HG03439 (cell line): ENCODE measurements at regions not wholly inside any gene's neighbourhood (a gene's known extent, or its start where the extent isn't known, plus 50 kb on each side); places are given as distances from the start of the nearest gene placed in this dataset.

ENCODE experiments used
- ATAC-seq: cut with Tn5 transposase; IDR thresholded peaks from one replicate; pipeline ENCODE4 v1.9.1; 2021; ENCODE audit warnings: mild to moderate bottlenecking, moderate library complexity; ENCODE audit not compliant: unreplicated experiment

DNA sequence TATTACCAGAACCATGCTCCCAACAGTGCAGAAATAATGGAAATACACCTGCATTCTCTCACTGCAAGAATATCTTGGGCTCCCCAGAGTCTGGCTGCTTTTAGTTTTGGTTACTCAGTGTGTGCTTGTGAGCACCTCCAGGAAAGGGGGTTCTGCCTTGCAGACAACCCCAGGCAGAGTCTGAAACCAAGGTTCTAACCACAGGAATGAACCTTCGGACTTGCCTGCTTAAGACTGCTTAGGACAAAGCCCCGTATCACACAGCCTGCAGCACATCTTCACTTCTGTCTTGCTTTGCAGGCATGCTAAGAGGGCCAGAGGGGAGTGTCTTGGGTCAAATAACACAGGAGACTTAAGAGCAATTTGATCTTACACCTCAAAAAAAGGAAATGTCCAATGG, 94.8 kb upstream of the SPATA31C2 start:
- ATAC-seq: no peak

DNA sequence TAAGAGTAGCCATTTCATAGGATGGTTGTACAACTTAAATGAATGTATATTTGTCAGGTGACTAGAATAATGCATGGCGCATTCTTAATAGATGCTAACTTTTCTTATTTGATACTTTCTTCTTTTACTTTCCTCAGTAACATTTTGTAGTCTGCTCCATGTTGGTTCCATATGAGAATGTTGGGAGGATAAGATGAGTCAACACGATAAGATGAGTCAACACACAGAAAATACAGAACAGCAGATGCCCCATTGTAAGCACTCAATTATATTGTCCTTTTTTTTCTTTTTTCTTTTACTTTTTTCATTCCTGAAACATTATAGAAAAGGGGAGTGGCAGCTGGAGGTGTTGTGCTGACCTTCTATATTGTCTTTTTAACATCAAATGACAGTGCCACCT, 92.3 kb upstream of the SPATA31C2 start:
- ATAC-seq: no peak

DNA sequence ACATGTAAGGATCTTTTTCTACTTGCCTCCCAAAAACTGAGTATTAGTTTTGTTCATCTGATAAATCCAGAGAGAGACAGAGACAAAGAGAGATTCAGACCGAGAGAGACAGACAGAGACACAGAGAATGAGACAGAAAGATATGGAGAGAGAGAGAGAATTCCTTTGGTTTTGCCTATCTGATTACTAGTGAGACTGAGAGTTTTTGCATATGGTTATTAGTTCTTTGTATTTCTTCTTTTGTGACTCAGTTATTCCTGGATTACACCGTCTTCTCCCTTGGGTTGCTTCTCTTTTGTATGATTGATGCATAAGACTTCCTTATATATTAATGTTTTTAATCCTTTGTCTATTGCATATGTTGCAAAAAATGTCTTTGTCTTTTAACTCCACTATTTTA, 91.2 kb upstream of the SPATA31C2 start:
- no peak for ATAC-seq

DNA sequence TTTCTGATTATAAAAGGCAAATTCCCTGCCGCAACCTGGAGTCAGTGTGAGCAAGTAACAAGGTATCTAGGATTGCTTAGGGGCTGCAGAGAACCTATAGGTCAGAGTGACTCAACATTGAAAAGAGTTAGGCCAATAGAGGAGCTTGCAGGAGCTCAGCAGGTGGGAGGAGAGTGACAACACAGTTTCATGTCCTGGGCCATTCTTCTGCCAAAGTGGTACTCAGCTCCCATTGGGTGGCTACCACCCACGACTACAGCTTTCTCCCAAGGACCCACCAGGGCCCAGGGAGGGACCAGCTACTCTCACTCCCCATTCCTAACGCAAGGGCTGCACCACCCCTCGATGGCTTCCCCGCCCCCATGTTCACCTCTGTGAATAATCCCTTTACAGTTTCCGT, 86.7 kb upstream of the SPATA31C2 start:
- no peak for ATAC-seq

DNA sequence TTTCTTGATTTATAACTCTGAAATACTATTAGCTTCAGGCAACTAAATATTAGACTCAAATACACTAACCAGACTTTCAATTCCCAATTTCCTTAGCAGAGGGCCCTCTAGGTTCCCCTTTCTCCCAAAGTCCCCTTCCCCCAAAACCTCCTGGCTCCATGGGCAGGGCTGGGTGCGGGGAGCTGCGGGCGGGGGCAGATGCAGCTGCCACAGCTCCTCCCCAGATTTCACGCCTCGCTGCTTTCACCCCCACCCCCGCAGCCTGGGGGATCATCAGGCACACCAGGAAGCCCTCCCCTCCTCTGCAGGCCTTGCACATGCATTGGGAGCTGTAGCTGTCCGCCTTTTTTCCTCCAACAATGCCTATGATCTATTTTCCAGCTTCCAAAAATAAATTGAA, 82.8 kb upstream of the SPATA31C2 start:
- ATAC-seq: no peak

DNA sequence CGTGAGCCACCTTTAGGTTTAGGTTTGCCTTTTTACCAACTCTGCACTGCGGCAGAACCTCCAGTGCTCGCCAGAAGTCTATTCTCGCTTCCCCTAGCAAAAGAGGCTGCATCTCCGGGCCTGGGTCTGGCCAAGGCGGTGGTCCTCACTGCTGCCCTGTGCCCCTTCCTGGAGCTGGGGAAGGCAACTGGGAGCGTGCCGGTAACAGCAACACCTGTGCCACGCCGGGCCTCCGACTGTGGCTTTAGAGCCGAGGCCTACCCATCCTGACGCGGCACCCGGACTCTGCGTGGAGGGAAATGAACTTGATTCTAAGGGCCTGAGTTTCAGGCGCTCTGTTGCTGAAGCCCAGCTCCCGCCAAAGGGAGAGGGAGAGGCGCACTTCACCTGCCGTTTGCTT, 82.4 kb upstream of the SPATA31C2 start:
- ATAC-seq: no peak

DNA sequence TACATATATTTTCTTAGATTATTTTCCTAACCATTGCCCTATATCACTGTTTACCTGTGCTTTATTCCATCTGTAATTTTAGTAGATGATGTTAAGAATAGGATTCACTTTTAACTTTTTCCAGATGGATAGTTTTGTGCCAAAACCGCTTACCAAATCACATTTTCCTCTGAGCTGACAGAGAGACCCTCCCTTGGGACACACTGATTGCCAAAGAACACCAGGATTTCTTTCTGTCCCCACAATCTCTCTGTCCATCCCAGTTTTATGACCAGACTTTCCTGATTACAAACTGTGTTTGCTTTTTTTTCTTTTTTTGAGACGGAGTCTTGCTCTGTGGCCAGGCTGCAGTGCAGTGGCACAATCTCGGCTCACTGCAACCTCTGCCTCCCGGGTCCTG, 81.3 kb upstream of the SPATA31C2 start:
- ATAC-seq: no peak

DNA sequence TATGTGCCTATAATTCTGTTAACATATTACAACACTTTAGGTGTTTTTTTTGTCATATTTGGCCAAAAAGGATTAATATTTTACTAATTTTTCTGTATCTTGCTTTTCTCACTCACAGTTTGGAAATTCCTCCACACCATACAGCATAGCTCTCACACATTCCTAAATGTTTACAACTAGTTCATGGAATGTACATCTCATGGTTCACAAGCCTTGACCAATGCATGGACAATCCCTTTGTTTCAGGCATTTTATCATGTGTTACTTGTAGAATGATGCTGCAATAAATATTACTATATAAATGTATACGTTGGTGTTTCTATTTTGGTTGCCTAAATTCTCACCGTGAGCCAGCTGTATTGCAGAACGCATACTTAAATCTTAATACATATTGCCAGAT, 80.5 kb upstream of the SPATA31C2 start:
- no peak for ATAC-seq

DNA sequence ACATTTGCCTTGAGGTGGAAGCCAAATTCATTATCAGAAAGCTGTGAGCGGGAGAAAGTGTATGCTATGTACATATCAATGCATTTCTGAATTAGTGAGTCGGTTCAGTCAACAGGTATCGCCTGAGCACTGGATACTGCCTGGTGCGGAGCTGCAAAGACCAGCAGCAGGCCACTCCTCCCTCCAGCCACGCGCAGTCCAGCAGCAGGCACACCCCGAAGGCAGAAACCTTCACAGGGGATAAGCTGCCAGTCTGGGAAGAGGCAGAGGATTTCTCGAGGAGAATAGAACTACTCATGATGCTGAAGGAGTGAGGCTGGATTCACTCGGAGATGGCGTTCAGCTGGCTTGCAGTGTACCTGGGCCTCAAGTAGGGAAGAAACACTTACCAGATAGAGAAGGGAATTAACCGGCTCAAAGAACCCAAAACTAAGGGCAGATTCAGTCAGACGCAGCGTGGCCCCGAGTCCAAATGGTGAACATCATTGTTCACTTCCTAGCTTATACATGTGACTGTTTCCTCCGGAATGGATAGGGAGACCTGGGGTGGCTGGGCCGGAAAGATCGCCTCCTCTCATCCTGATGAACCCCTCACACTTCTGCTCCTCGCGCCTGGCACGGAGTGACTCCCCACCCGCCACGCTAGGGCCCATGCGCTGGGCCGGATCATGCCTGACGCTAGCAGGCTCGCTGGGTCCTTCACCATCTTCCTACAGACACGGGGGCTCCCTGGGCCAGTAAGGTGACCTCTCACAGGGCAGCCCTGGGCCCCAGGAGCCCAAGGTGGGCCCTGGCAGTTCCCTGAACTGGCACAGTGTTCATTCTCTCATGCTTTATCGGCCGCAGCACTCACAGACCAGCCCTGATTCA, 78.1 kb upstream of the SPATA31C2 start:
- no peak for ATAC-seq

DNA sequence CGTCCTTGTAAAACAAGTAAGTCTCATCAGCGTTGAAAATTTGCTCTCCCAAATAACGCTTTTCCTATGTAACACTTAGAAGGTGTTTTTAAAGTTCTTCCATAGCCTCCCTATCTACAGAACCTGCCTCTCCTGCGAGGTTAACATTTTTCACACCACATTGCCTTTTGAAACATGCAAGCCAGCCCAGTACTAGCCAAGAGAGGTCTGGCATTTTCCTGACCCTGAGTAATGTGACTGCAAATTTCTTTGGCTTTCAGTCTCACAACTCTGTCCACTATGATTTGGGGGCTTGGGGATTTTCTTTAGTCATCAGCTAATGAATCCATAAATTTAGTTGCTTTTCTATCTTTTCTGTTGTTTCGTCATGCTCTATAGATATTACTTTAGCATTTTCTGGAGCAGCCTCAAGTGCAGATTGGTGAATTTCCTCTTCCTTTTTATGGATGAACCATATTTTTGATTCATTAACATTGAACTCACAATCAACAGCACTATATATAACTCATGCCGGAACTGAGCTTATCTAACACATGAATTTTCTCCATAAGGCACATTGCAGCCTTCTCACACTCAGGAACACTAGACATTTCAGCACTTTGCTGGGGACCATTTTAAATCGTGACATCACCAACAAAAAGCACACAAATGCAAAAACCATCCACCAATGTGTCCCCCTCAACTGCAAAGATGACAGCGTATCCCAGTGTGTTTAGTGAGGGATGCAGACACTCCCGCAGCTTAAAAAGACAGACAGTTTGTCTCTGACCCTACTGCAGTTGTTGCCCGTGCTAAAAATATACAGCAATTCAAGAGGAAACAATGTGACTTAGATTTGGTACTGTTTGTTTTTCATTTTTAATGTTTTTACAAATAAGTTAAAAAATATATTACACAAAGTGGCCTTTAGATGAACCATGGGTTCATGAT, 77.2 kb upstream of the SPATA31C2 start:
- ATAC-seq: no peak

DNA sequence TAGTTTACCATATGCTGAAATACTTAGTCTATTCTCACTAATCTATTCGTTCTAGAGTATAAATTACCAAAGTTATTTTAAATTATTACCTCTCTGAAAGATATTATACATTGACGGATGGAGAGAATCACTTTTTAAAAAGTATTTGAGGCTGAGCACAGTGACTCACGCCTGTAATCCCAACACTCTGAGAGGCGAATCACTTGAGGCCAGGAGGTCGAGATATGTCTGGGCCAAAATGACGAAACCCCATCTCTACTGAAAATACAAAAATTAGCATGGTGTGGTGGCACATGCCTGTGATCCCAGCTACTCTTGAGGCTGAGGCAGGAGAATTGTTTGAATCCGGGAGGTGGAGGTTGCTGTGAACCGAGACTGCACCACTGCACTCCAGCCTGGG, 64.0 kb upstream of the SPATA31C2 start:
- ATAC-seq: no peak

DNA sequence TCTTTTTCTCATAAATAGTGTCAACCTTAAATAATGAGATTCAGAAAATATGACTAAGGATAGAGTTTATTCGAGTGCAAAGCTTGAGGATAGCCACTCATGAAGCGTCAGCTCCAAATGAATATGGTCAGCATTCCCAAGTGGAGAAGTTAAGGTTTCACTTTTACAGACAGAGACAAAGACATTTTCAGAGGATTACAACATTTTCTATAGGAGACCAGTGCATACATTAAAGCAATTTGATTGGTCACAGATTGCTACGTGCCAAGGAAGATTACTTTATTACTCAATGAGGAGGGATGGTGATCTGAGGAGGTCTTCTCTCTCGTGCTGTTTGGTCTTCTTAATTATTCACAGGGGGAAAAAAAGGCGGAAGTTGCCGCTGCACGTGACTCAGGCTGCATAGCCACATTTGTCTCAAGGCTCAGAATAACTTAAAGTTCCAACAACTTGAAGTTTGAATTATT, 60.1 kb upstream of the SPATA31C2 start:
- no peak for ATAC-seq

DNA sequence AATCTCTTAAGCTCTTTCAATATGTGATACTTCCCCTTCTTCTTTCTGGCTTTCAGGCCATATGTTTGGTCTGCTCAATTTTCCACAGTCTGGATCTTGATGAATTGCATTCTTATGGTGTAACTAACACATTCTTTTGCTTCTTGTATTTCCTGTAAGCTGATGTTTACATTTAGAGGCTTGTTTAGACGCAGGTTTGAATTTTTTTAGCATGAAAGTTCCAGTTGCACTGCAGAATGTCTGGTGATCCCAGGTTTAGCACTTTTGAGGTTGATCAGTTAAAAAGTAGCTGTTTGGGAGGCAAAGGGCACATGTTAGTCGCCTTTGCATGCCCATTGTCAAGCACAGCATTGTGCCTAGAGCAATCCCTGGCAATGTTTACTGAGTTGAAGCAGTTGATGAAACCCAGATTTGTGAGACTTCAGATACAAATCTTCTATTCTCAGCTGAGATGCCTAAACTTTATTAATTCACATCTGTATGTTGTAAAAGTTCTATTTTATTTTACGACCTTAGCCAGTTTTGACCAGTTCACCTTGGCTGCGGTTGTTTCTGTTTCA, 59.6 kb upstream of the SPATA31C2 start:
- ATAC-seq: no peak

DNA sequence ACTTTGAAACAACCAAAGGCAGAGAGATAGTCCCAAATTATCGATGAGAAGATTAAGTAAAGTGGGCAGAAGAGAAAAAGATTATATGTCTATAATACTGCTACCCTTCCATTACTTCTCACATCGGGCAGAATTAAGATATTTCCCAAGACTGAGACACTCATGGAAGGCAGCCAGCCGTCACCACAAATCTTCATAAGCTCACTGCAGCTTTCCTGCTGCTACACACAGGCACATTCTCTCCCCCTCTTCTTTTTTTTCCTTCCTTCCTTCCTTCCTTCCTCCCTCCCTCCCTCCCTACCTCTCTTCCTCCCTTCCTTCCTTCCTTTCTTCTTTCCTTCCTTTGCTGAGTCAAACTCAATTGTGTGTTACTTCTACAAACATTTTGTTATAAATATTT, 58.7 kb upstream of the SPATA31C2 start:
- no peak for ATAC-seq

DNA sequence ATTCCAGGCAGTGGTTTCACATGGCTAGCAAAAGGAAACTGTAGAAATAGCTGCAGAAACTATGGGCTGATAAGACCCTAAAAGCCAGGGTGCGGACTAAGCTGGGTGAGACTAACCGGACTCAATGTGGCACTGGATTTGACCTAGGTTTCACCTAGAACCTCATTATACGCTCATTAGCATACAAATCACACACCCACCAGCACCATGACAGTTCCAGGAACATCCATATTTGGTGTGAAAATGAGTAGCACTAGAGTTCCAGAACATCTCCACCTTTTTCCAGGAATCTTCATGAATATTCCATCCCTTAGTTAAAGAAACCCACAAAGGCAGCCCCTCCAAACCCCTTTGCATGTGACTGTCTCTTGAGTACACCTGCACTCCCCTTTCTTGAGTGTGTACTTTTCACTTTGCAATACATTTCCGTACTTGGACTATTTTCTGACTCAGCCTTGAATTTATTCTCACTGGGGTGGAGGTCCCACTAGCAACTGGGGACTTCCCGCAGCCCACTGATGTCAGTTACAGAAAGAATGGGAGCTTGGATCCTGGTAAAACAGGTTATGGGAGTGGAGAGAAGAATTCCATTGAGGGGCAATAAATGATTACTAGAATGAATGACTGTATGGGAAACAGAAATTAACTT, 58.0 kb upstream of the SPATA31C2 start:
- no peak for ATAC-seq

DNA sequence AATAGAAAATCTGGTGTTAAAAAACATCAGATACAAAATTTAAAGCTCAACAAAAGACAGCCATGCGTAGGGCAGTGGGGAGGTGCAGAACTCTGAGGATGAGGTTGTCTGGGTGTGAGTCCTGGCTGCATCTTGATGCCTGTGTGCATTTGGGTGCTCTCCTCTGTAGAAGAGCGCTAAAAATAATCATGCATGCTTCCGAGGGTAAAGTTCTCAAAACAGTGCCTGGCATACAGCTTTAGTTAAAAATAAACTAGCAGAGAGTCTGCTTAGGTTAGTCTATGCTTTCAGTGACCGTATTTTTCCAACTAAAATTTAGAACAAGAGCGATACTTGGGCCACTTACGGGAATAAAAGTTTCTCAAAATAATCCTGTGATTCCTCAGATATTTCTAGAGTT, 55.5 kb upstream of the SPATA31C2 start:
- ATAC-seq: no peak

DNA sequence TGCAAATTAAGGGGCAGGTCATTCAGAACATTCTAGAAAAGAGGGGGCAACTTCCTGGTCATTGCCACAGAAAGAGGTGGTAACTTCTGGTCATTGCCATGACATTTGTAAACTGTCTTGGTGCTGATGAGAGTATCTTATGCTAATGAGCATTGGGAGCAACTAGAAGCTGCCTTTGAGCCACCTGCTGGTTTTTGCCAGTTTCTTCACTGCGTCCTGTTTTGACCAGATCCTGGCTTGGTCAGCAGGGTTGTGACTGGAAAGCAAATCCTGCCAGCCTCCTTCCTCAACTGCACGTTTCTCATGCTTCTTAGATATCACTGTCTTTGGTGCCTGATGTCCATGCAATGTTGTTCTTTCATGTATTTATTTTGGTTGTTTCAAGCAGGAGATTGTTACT, 53.2 kb upstream of the SPATA31C2 start:
- no peak for ATAC-seq

DNA sequence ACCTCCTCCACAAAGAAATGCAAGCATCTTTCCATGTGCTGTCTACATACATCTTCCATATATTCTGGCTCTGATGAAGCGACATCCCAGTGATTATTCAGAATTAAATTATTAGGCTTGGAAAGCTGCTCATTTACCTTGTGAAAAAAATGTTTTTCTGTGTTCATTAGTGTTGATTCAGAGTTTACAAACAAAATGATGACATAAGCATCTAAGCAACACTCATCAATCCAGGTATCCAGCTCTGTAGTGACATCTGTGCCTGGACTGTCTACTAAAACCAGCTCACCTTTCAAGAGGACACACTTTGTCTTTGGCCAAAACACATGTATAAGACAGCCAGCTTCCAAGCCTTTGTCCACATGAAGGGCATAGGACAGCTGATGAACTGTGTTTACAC, 51.1 kb upstream of the SPATA31C2 start:
- ATAC-seq: no peak
